ENCODE measurements at regions not wholly inside any gene's neighbourhood (a gene's known extent, or its start where the extent isn't known, plus 50 kb on each side); places are given as distances from the start of the nearest gene placed in this dataset.

DNA sequence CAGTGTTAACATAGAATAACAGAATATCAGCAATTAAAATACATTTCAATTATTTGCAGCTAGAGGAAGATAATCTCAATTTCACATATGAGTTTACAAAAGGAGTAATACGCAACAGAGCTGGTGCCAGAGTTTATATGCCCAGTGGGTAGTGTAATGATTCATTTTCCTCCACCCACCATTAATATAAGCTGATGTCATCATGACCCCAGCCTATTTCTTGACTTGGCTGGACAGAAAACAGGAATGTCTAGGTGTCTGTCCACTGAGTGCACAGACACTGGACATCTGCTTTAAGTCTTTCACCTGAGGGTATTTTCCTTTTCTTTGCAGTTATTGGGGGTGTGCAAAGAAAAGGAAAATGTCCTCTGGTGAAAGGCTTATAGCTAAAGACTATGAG lies 335.5 kb downstream of the TBC1D4 start:
- Histone ChIP-seq H4K91ac (replicated peaks; ENCODE audit: insufficient read length, low read length) (no peak overlapping the region), H3K23ac (ENCODE audit: insufficient read length) (no peak overlapping the region), H3K4ac (replicated peaks; ENCODE audit: insufficient read length, low read depth, low read length) (no peak overlapping the region), H2BK15ac (ENCODE audit: low read length) (no peak overlapping the region), H3K18ac (ENCODE audit: extremely low read depth, low read length) (no peak overlapping the region), H3K4me3 (ENCODE audit: extremely low read depth in 1 of 4, insufficient read depth in 2 of 4, low read depth in 3 of 4, low read length in 4 of 4) (no peak overlapping the region), H3K14ac (ENCODE audit: insufficient read length) (no peak overlapping the region), H4K5ac (ENCODE audit: insufficient read length, low read depth, low read length) (no peak overlapping the region), H3K27me3 (replicated peaks in 1 of 4; ENCODE audit: control insufficient read depth in 3 of 4, extremely low read depth in 1 of 4, insufficient read depth in 3 of 4, low read length in 3 of 4) (no peaks in the 10 kb centered on the region), H3K27ac (ENCODE audit: low read depth, low read length) (no peak overlapping the region), H3K9me3 (ENCODE audit: insufficient read depth in 2 of 2, low read depth in 1 of 2, low read length in 1 of 2) (peaks cover 0 to 4% of the 10 kb centered on the region in 2 experiments; a peak in 1 of 4 replicates), H2BK5ac (ENCODE audit: low read depth, low read length) (no peak overlapping the region), H3K79me2 (ENCODE audit: control insufficient read depth in 1 of 2, insufficient read depth in 2 of 2, low read length in 2 of 2) (no peaks in the 10 kb centered on the region), H2BK120ac (replicated peaks; ENCODE audit: low read depth, low read length) (no peak overlapping the region), H2BK12ac (ENCODE audit: low read depth, low read length) (no peak overlapping the region), H4K20me1 (replicated peaks in 1 of 2; ENCODE audit: control insufficient read depth in 1 of 2, insufficient read depth in 2 of 2, low read length in 2 of 2) (no peaks in the 10 kb centered on the region), H2AK5ac (ENCODE audit: low read depth, low read length) (no peak overlapping the region), H2AFZ (ENCODE audit: low read length) (no peak overlapping the region), H3K56ac (replicated peaks; ENCODE audit: insufficient read length, low read depth, low read length) (no peak overlapping the region), H3K36me3 (ENCODE audit: control insufficient read depth in 2 of 4, insufficient read depth in 4 of 4, low read length in 3 of 4) (no peaks in the 10 kb centered on the region), H3K23me2 (ENCODE audit: low read depth, low read length) (peaks cover 2% of the 10 kb centered on the region; the same call in 1 of the 2 replicates), H3K4me1 (replicated peaks in 1 of 4; ENCODE audit: control insufficient read depth in 3 of 4, insufficient read depth in 4 of 4, low read length in 3 of 4) (no peaks in the 10 kb centered on the region), H3K79me1 (ENCODE audit: low read depth, low read length) (no peaks in the 10 kb centered on the region), H2BK20ac (ENCODE audit: low read length) (no peak overlapping the region), H3K4me2 (ENCODE audit: insufficient read depth in 1 of 2, low read depth in 2 of 2, low read length in 2 of 2) (no peak overlapping the region), H4K8ac (ENCODE audit: extremely low read depth, insufficient read depth, low read length) (no peak overlapping the region), H3K9ac (replicated peaks in 1 of 4; ENCODE audit: extremely low read depth in 1 of 4, low read depth in 3 of 4, low read length in 3 of 4) (no peak overlapping the region)
- no peak for FAIRE-seq
- WGBS, 2 experiments (ENCODE audit: extremely low coverage in 1 of 2, insufficient coverage in 1 of 2, insufficient read length in 1 of 2, insufficient replicate concordance in 2 of 2, low coverage in 1 of 2, low lambda C conversion rate in 2 of 2, missing lambda C conversion rate in 1 of 2): 100% methylated on average over 1 of the region's 1 CpG; no CpG with 5 or more reads in 1 of the 2 experiments
- CTCF ChIA-PET (ENCODE audit: partially characterized antibody): interaction anchor here (0.6 to 0.9 kb wide), 2 partner anchors 73 to 280 kb away, joined by 3 to 6 read pairs; no protein-coding TSS in a partner anchor
- DNase-seq (ENCODE audit: low read depth in 1 of 2, low spot score in 2 of 2): no peak
- POLR2A ChIA-PET (ENCODE audit: partially characterized antibody): no interaction called here
- TF ChIP-seq CEBPB (IDR thresholded peaks at IDR 0.05; ENCODE audit: low read depth, low read length) (no peak), CHD2 (IDR thresholded peaks at IDR 0.05; ENCODE audit: low read length) (no peak), RXRA (IDR thresholded peaks at IDR 0.05; ENCODE audit: insufficient read depth, low read depth, low read length) (no peak), SP1 (IDR thresholded peaks at IDR 0.05; ENCODE audit: low read depth, low read length) (no peak), BACH1 (IDR thresholded peaks at IDR 0.05; ENCODE audit: low read length) (no peak), SP2 (IDR thresholded peaks at IDR 0.05; ENCODE audit: low read length) (no peak), CREB1 (IDR thresholded peaks at IDR 0.05) (no peak), ZNF274 (IDR thresholded peaks at IDR 0.05; ENCODE audit: borderline replicate concordance, extremely low read depth, low read length) (no peak), CHD1 (IDR thresholded peaks at IDR 0.05; ENCODE audit: low read depth, low read length) (no peak)
